Glutamatergic neuron (in vitro differentiated cells): ENCODE measurements at regions not wholly inside any gene's neighbourhood (a gene's known extent, or its start where the extent isn't known, plus 50 kb on each side); places are given as distances from the start of the nearest gene placed in this dataset.

Source experiments
- DNase-seq: peaks from one replicate; pipeline ENCODE4 v3.0.0; 2022
- H3K27ac Mint-ChIP-seq: one replicate; pipeline ENCODE4 v1.8.0; 2020; ENCODE audit warnings: mild to moderate bottlenecking, mixed read lengths, inconsistent platforms; ENCODE audit not compliant: unreplicated experiment
- H3K27me3 Mint-ChIP-seq: one replicate; pipeline ENCODE4 v1.8.0; 2020; ENCODE audit warnings: mild to moderate bottlenecking, moderate library complexity, mixed read lengths, inconsistent platforms; ENCODE audit not compliant: unreplicated experiment
- H3K36me3 Mint-ChIP-seq: one replicate; pipeline ENCODE4 v1.8.0; 2020; ENCODE audit warnings: mild to moderate bottlenecking, mixed read lengths, inconsistent platforms; ENCODE audit not compliant: unreplicated experiment
- H3K4me1 Mint-ChIP-seq: one replicate; pipeline ENCODE4 v1.8.0; 2020; ENCODE audit warnings: mild to moderate bottlenecking, low read depth, mixed read lengths, inconsistent platforms; ENCODE audit not compliant: unreplicated experiment
- H3K4me3 Mint-ChIP-seq: one replicate; pipeline ENCODE4 v1.8.0; 2020; ENCODE audit warnings: mild to moderate bottlenecking, mixed read lengths, inconsistent platforms; ENCODE audit not compliant: unreplicated experiment
- H3K9me3 Mint-ChIP-seq: one replicate; pipeline ENCODE4 v1.8.0; 2020; ENCODE audit warnings: mild to moderate bottlenecking, moderate library complexity, mixed read lengths, inconsistent platforms; ENCODE audit not compliant: unreplicated experiment
- TF ChIP-seq, protein P1 (sequence below): fragments of 200-600 bp; sonication (generic); IDR thresholded peaks from one replicate; pipeline ENCODE4 v1.5.0; 2021; ENCODE audit not compliant: partially characterized antibody, unreplicated experiment

DNA sequence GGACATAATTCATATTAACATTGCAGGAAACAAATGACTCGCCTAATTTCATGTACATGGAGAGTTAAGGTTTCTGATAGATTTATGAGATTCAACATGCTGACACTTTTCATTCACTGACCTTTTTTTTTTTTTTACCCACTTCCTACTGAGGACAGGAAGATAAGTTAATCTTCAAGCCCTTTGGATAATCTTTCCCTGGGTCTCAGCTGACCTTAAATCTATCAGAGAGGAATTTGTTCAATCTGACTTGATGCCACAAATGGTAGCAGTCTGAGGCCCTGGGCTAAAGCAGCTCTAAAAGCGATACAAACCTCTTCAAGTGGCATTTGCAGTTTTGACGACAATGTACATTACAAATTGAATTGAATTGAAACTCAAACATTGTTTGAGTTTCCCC lies 493.3 kb upstream of the SORCS1 start:
- no peak overlapping the region for H3K4me3 Mint-ChIP-seq
- no peak for DNase-seq
- TF ChIP-seq, protein P1, sequence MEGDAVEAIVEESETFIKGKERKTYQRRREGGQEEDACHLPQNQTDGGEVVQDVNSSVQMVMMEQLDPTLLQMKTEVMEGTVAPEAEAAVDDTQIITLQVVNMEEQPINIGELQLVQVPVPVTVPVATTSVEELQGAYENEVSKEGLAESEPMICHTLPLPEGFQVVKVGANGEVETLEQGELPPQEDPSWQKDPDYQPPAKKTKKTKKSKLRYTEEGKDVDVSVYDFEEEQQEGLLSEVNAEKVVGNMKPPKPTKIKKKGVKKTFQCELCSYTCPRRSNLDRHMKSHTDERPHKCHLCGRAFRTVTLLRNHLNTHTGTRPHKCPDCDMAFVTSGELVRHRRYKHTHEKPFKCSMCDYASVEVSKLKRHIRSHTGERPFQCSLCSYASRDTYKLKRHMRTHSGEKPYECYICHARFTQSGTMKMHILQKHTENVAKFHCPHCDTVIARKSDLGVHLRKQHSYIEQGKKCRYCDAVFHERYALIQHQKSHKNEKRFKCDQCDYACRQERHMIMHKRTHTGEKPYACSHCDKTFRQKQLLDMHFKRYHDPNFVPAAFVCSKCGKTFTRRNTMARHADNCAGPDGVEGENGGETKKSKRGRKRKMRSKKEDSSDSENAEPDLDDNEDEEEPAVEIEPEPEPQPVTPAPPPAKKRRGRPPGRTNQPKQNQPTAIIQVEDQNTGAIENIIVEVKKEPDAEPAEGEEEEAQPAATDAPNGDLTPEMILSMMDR: no peak
- H3K27me3 Mint-ChIP-seq: peaks cover 4% of the 10 kb centered on the region
- peaks cover 28% of the 10 kb centered on the region for H3K4me1 Mint-ChIP-seq
- H3K9me3 Mint-ChIP-seq: peaks cover 21% of the 10 kb centered on the region
- H3K27ac Mint-ChIP-seq: no peak overlapping the region
- H3K36me3 Mint-ChIP-seq: peaks cover 16% of the 10 kb centered on the region

DNA sequence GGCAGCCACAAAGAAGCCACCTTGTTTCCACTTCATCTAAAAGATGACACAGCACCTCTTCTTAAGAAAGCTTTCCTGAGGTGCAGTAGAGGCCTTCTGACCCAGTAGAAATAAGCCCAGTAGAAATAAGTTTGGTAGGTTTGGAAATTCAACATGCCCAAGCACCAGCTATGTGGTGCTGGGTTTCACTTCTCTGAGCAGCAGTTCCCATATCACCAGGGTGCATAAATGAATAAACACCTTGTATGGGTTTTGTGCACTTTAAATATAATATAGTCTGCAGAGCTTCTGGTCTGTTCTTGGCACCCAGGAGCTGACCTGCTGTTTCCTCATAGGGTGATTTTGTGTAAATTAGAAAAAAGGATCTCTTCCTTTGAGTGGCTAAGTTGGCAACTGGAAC lies 492.4 kb upstream of the SORCS1 start:
- Mint-ChIP-seq H3K9me3 (peaks cover 18% of the 10 kb centered on the region), H3K27ac (no peak overlapping the region), H3K4me3 (no peak overlapping the region)

DNA sequence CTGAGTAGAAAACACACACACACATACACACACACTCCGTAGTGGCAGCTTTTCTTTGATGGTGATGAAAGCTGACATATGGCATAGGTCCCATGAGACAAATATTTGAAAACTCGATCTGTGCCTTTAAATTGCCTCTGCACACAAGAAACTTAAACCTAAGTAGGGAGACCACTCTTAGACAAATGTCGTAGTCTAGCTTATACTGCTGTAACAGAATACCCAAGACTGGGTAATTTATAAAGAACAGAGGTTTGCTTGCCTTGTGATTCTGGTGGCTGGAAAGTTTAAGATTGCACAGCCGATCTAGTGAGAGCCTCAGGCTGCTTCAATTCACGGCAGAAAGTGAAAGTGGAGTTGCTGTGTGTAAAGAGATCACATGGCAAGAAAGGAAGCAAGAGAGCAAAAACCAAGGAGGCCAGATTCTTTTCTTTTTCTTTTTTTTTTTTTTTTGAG lies 489.4 kb upstream of the SORCS1 start:
- DNase-seq: no peak
- H3K36me3 Mint-ChIP-seq: no peaks in the 10 kb centered on the region

More for the DNA sequence above, 492.4 kb upstream of the SORCS1 start:
- peaks cover 13% of the 10 kb centered on the region for H3K36me3 Mint-ChIP-seq
- peaks cover 4% of the 10 kb centered on the region for H3K27me3 Mint-ChIP-seq
- no peak for DNase-seq
- TF ChIP-seq, protein P1: no peak
- peaks cover 34% of the 10 kb centered on the region for H3K4me1 Mint-ChIP-seq

DNA sequence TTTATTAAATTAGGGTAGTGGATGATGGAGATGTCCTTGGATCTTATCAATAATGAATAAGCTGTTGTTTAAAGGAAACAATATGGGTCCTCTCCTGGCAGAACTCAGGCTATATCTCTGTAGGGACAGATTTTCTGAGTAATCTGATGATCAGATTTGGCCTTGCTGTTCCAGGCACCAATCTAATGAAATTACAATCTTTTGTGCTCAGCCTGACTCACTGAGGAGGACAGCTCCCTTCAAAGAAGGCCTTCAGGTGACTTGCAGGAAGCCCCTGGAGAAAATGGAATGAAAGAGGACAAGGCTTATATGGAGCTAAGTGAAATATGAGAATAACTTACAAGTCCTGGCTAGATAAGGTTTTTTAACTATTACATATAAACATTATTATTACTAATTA lies 486.4 kb upstream of the SORCS1 start:
- TF ChIP-seq, protein P1: no peak
- Mint-ChIP-seq H3K36me3 (no peaks in the 10 kb centered on the region), H3K27ac (no peak overlapping the region), H3K27me3 (peaks cover 6% of the 10 kb centered on the region), H3K4me3 (no peak overlapping the region), H3K4me1 (peaks cover 28% of the 10 kb centered on the region), H3K9me3 (peaks cover 11% of the 10 kb centered on the region)
- DNase-seq: no peak

More for the DNA sequence above, 489.4 kb upstream of the SORCS1 start:
- Mint-ChIP-seq H3K4me1 (peaks cover 36% of the 10 kb centered on the region), H3K27me3 (peaks cover 4% of the 10 kb centered on the region), H3K4me3 (peak overlapping the region; percentile 73), H3K9me3 (peaks cover 13% of the 10 kb centered on the region), H3K27ac (peak overlapping the region; percentile 82)
- TF ChIP-seq, protein P1: no peak

DNA sequence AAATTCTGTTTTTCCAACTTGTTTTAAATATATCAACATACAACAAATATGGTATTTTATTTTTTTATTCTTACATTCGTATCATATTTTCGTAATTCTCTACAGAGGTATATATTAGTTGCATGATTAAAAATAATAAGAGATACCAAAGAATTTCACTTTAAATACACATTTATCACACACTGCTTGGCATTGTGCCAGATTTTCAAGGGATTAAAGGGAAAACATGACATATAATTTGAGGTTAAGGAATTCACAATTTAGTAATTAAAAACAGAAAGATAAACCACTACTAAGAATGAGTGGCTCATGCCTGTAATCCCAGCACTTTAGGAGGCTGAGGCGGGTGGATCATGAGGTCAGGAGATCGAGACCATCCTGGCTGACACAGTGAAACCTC lies 484.7 kb upstream of the SORCS1 start:
- Mint-ChIP-seq H3K36me3 (no peaks in the 10 kb centered on the region), H3K9me3 (peaks cover 4% of the 10 kb centered on the region), H3K4me3 (no peak overlapping the region), H3K4me1 (peaks cover 14% of the 10 kb centered on the region), H3K27me3 (peaks cover 4% of the 10 kb centered on the region), H3K27ac (no peak overlapping the region)
- TF ChIP-seq, protein P1: no peak
- DNase-seq: no peak
